IPS-NIHi7 (cell line): ENCODE measurements at regions not wholly inside any gene's neighbourhood (a gene's known extent, or its start where the extent isn't known, plus 50 kb on each side); places are given as distances from the start of the nearest gene placed in this dataset.

Experiments
- DNase-seq: peaks from one replicate; pipeline ENCODE4 v3.0.0; 2012; ENCODE audit warnings: mixed read lengths; ENCODE audit errors: extremely low spot score

- DNase-seq, result no peak
These were observed 507.0 kb upstream of the CHAC2 start for GRCh38 chr2:53260568-53260967.

- DNase-seq, result no peak
These were observed 508.1 kb upstream of the CHAC2 start for GRCh38 chr2:53259395-53260009.

GRCh38 chr2:53257287-53257686 is 510.3 kb upstream of the CHAC2 start:
- no peak for DNase-seq

- no peak for DNase-seq
These were observed 514.4 kb upstream of the CHAC2 start for GRCh38 chr2:53253244-53253643.

GRCh38 chr2:53252115-53252514 is 515.5 kb upstream of the CHAC2 start:
- DNase-seq, result no peak

- DNase-seq, result no peak
These were observed 519.5 kb upstream of the CHAC2 start for GRCh38 chr2:53247956-53248735.

- no peak for DNase-seq
These were observed 524.2 kb upstream of the CHAC2 start for GRCh38 chr2:53243430-53243829.

GRCh38 chr2:53242090-53242489 is 525.5 kb upstream of the CHAC2 start:
- DNase-seq, result no peak

- DNase-seq, result no peak
These were observed 531.6 kb upstream of the CHAC2 start for GRCh38 chr2:53235836-53236582.

- peak; percentile 60 for DNase-seq
These were observed 533.1 kb upstream of the CHAC2 start for GRCh38 chr2:53234548-53234903.

GRCh38 chr2:53233759-53234547 is 533.7 kb upstream of the CHAC2 start:
- DNase-seq, result no peak

GRCh38 chr2:53231908-53232307 is 535.7 kb upstream of the CHAC2 start:
- no peak for DNase-seq

GRCh38 chr2:53230691-53231090 is 536.9 kb upstream of the CHAC2 start:
- no peak for DNase-seq

GRCh38 chr2:53227535-53227934 is 540.1 kb upstream of the CHAC2 start:
- DNase-seq, result no peak

- DNase-seq, result no peak
These were observed 546.6 kb upstream of the CHAC2 start for GRCh38 chr2:53220969-53221368.

GRCh38 chr2:53217250-53217649 is 550.4 kb upstream of the CHAC2 start:
- no peak for DNase-seq

- DNase-seq, result no peak
These were observed 550.8 kb upstream of the CHAC2 start for GRCh38 chr2:53216805-53217204.

GRCh38 chr2:53212576-53212975 is 555.0 kb upstream of the CHAC2 start:
- DNase-seq, result no peak

- DNase-seq, result no peak
These were observed 556.3 kb upstream of the CHAC2 start for GRCh38 chr2:53211201-53211774.

GRCh38 chr2:53210538-53210937 is 557.1 kb upstream of the CHAC2 start:
- peak; percentile 41 for DNase-seq

GRCh38 chr2:53209679-53210458 is 557.7 kb upstream of the CHAC2 start:
- no peak for DNase-seq
